Sigmoid colon (tissue), 6 donors: ENCODE measurements at regions not wholly inside any gene's neighbourhood (a gene's known extent, or its start where the extent isn't known, plus 50 kb on each side); places are given as distances from the start of the nearest gene placed in this dataset.

Source experiments
- DNase-seq: peaks from one replicate; pipeline ENCODE4 v3.0.0-alpha.2; 2019
- H3K27ac ChIP-seq, 4 donors: fragments of 200-600 bp; sonication (generic); one replicate each; pipeline ENCODE4 v1.5.1; 2016 to 2019; ENCODE audit warnings: mild to moderate bottlenecking in 1 of 4
- H3K27me3 ChIP-seq, 3 donors: fragments of 200-600 bp; sonication (generic); one replicate each; pipeline ENCODE4 v1.5.1; 2019; ENCODE audit warnings: mild to moderate bottlenecking in 1 of 3
- H3K36me3 ChIP-seq, 4 donors: fragments of 200-600 bp; sonication (generic); one replicate each; pipeline ENCODE4 v1.5.1; 2016 to 2019
- H3K4me1 ChIP-seq, 4 donors: fragments of 200-600 bp; sonication (generic); one replicate each; pipeline ENCODE4 v1.5.1; 2017 to 2019
- H3K4me3 ChIP-seq, 4 donors: fragments of 200-600 bp; sonication (generic); one replicate each; pipeline ENCODE4 v1.5.1; 2017 to 2019; ENCODE audit warnings: mild to moderate bottlenecking in 2 of 4, moderate library complexity in 1 of 4
- H3K9me3 ChIP-seq, 4 donors: fragments of 200-600 bp in 3 of 4; sonication (generic) in 3 of 4; one replicate each; pipeline versions ENCODE4 v1.5.1 to v1.6.1; 2013 to 2019
- CTCF ChIP-seq, 4 experiments: fragments of 450-650 bp in 3 of 4; fragments of 200-600 bp in 1 of 4; IDR thresholded peaks; one replicate each; pipeline ENCODE4 v1.5.1; 2016 to 2019; ENCODE audit warnings: antibody characterized with exemption in 4 of 4, mild to moderate bottlenecking in 3 of 4, moderate library complexity in 2 of 4
- EP300 ChIP-seq, 4 donors: sonication (generic); formaldehyde crosslinking; IDR thresholded peaks; one replicate each; pipeline ENCODE4 v1.6.1; 2017; ENCODE audit warnings: antibody characterized with exemption in 4 of 4
- POLR2A ChIP-seq, 2 donors: fragments of 450-650 bp; IDR thresholded peaks; one replicate each; pipeline ENCODE4 v1.6.1; 2016; ENCODE audit warnings: antibody characterized with exemption in 2 of 2, mild to moderate bottlenecking in 2 of 2, moderate library complexity in 2 of 2
- POLR2AphosphoS5 ChIP-seq, 4 donors: sonication (generic); formaldehyde crosslinking; IDR thresholded peaks; one replicate each; pipeline ENCODE4 v1.6.1; 2017; ENCODE audit warnings: antibody characterized with exemption in 4 of 4
- whole genome bisulfite sequencing, 2 donors: extraction: QIAGEN DNeasy Blood & Tissue Kit; methylation state at CpG; one replicate each; pipeline ENCODE4 v1.1.7; 2013; 5-methylcytosine and 5-hydroxymethylcytosine counted together
- intact Hi-C: fragments of 100-400 bp; cut with DNase I; formaldehyde crosslinking; loops from one replicate; pipeline ENCODE4 v1.15.1; 2023
- donor health status: healthy with polysubstance abuse.
- donor health status: healthy.

GRCh38 chr5:68465133-68465532, 249.6 kb downstream of the PIK3R1 start:
- WGBS, 2 donors: 50 to 91% methylated on average over 3 of the region's 3 CpGs
- Histone ChIP-seq H3K9me3 (no peaks in the 10 kb centered on the region), H3K36me3 (no peaks in the 10 kb centered on the region), H3K27ac (no peak overlapping the region), H3K4me3 (no peak overlapping the region), H3K27me3 (no peaks in the 10 kb centered on the region), H3K4me1 (peaks cover 0 to 7% (median 3%) of the 10 kb centered on the region in 4 donors)
- DNase-seq: no peak
- intact Hi-C loops: no loop called here
- no peak for TF ChIP-seq EP300 (IDR thresholded peaks at IDR 0.05)
- TF ChIP-seq POLR2AphosphoS5 (IDR thresholded peaks at IDR 0.05): no peak
- no peak for TF ChIP-seq POLR2A (IDR thresholded peaks at IDR 0.05)
- TF ChIP-seq CTCF (IDR thresholded peaks at IDR 0.05): no peak

- no peaks in the 10 kb centered on the region for H3K36me3 ChIP-seq
- H3K4me3 ChIP-seq: no peak overlapping the region
- no peak for DNase-seq
- H3K27me3 ChIP-seq: no peaks in the 10 kb centered on the region
- intact Hi-C loops: no loop called here
- H3K9me3 ChIP-seq: no peaks in the 10 kb centered on the region
- WGBS, 2 donors: 94% methylated on average over 6 of the region's 6 CpGs
- TF ChIP-seq POLR2AphosphoS5 (IDR thresholded peaks at IDR 0.05): no peak
- no peak for TF ChIP-seq POLR2A (IDR thresholded peaks at IDR 0.05)
- TF ChIP-seq CTCF (IDR thresholded peaks at IDR 0.05): no peak
- no peak for TF ChIP-seq EP300 (IDR thresholded peaks at IDR 0.05)
- H3K27ac ChIP-seq: peak overlapping the region in 1 of 4 donors; percentile 9
- H3K4me1 ChIP-seq: peaks cover 0 to 7% (median 3%) of the 10 kb centered on the region in 4 donors
These were observed 250.5 kb downstream of the PIK3R1 start for GRCh38 chr5:68465934-68466551.

DNA sequence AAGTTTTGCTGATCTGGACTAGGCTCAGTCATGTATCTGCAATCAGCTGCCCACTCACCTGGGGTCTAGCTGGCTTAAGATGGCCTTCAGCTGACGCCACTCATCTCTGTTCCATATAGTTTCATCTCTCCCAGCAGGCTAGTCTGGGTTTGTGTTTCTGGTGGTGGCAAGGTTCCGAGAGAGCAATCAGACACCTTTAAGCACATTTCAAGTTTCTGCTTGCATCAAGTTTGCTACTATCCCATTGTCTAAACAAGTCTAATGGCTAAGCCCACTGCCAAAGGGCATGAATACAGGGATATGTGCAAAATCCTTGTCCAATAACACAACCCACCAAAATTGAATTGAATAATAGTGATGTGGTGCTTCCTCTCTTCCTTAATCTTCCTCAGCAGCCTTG, 251.7 kb downstream of the PIK3R1 start:
- WGBS, 2 donors: 93 to 97% methylated on average over 2 of the region's 2 CpGs
- DNase-seq: no peak

DNA sequence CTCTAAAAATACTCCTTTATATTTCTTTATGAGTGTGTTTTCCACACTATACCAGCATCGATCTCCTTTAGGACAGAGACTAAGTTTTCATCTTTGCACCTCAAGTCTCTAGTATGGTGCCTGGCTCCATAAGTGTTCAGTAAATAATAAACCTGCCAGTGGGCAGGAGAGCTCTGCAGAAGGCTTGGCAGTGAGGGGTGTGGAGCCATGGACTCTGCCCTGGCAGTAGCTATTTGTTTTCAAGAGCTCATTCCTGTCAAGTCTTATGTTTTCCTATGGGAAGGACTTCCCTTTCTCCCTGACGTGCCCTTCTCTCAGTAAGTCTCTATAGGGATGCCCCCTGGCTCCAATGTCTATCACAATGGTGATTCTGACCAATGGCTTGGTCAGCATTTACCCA, 252.2 kb downstream of the PIK3R1 start:
- DNase-seq: no peak
- H3K4me3 ChIP-seq: no peak overlapping the region
- no peak overlapping the region for H3K27ac ChIP-seq
- H3K4me1 ChIP-seq: peaks cover 0 to 7% (median 3%) of the 10 kb centered on the region in 4 donors
- intact Hi-C loops: no loop called here
- H3K36me3 ChIP-seq: no peaks in the 10 kb centered on the region
- H3K27me3 ChIP-seq: no peaks in the 10 kb centered on the region
- 47 to 80% methylated on average over 2 of the region's 2 CpGs for WGBS, 2 donors
- H3K9me3 ChIP-seq: no peaks in the 10 kb centered on the region
- TF ChIP-seq POLR2A (IDR thresholded peaks at IDR 0.05): no peak
- TF ChIP-seq EP300 (IDR thresholded peaks at IDR 0.05): no peak
- TF ChIP-seq CTCF (IDR thresholded peaks at IDR 0.05): no peak
- TF ChIP-seq POLR2AphosphoS5 (IDR thresholded peaks at IDR 0.05): no peak

More for the DNA sequence above, 251.7 kb downstream of the PIK3R1 start:
- intact Hi-C loops: no loop called here
- no peak overlapping the region for H3K27ac ChIP-seq
- no peaks in the 10 kb centered on the region for H3K36me3 ChIP-seq
- peaks cover 0 to 7% (median 3%) of the 10 kb centered on the region in 4 donors for H3K4me1 ChIP-seq
- TF ChIP-seq CTCF (IDR thresholded peaks at IDR 0.05) (no peak), EP300 (IDR thresholded peaks at IDR 0.05) (no peak), POLR2A (IDR thresholded peaks at IDR 0.05) (no peak), POLR2AphosphoS5 (IDR thresholded peaks at IDR 0.05) (no peak)
- no peaks in the 10 kb centered on the region for H3K9me3 ChIP-seq
- H3K4me3 ChIP-seq: no peak overlapping the region
- no peaks in the 10 kb centered on the region for H3K27me3 ChIP-seq

DNA sequence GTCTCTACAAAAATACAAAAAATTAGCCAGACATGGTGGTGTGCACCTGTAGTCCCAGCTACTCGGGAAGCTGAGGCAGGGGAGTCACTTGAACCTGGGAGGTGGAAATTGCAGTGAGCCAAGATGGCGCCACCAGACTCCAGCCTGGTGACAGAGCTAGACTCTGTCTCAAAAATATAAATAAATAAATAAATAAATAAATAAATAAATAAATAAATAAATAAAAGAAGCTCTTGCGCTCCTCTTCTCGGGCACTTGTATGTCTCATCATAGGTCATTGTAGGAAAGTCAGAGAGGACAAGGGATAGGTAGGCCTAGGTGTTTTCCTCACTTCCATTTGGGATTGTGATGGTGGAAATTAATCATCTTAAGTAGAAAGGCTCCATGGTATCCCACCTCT, 252.8 kb downstream of the PIK3R1 start:
- Histone ChIP-seq H3K4me1 (peaks cover 0 to 7% (median 3%) of the 10 kb centered on the region in 4 donors), H3K27me3 (no peaks in the 10 kb centered on the region), H3K4me3 (no peak overlapping the region), H3K9me3 (no peaks in the 10 kb centered on the region), H3K36me3 (no peaks in the 10 kb centered on the region), H3K27ac (no peak overlapping the region)
- no peak for DNase-seq
- intact Hi-C loops: no loop called here
- TF ChIP-seq EP300 (IDR thresholded peaks at IDR 0.05) (no peak), CTCF (IDR thresholded peaks at IDR 0.05) (no peak), POLR2AphosphoS5 (IDR thresholded peaks at IDR 0.05) (no peak), POLR2A (IDR thresholded peaks at IDR 0.05) (no peak)
- WGBS, 2 donors: 96 to 98% methylated on average over 4 of the region's 4 CpGs
